Heart right ventricle (tissue), 16 donors: ENCODE measurements at regions not wholly inside any gene's neighbourhood (a gene's known extent, or its start where the extent isn't known, plus 50 kb on each side); places are given as distances from the start of the nearest gene placed in this dataset.
A peak's percentile ranks its signal among the peaks of the same experiment; 100 is the strongest.

ENCODE experiments used
- ATAC-seq, 8 donors: fragments of 200-7000 bp; cut with Tn5 transposase; one replicate each; pipeline ENCODE4 v1.9.1; 2020; ENCODE audit warnings: mild to moderate bottlenecking in 8 of 8, moderate library complexity in 8 of 8, moderate number of reproducible peaks in 1 of 8
- DNase-seq, 2 donors: peaks; one replicate each; pipeline ENCODE4 v3.0.0-alpha.2; 2020
- H3K27ac ChIP-seq, 10 donors: fragments of 200-600 bp; sonication (generic) in 2 of 10; one replicate each; pipeline versions ENCODE4 v1.5.0 to v1.8.0; 2020 to 2022; ENCODE audit warnings: mild to moderate bottlenecking in 3 of 10
- H3K27me3 ChIP-seq, 7 donors: fragments of 200-600 bp; one replicate each; pipeline ENCODE4 v1.8.0; 2021 to 2022; ENCODE audit warnings: mild to moderate bottlenecking in 2 of 7
- H3K36me3 ChIP-seq, 9 donors: fragments of 200-600 bp; sonication (generic) in 1 of 9; one replicate each; pipeline versions ENCODE4 v1.5.0 to v1.8.0; 2020 to 2022; ENCODE audit warnings: mild to moderate bottlenecking in 2 of 9
- H3K4me1 ChIP-seq, 9 donors: fragments of 200-600 bp; sonication (generic) in 1 of 9; one replicate each; pipeline versions ENCODE4 v1.5.0 to v1.8.0; 2020 to 2022; ENCODE audit warnings: mild to moderate bottlenecking in 4 of 9
- H3K4me3 ChIP-seq, 10 donors: fragments of 200-600 bp; sonication (generic) in 2 of 10; one replicate each; pipeline versions ENCODE4 v1.5.0 to v1.8.0; 2020 to 2022; ENCODE audit warnings: mild to moderate bottlenecking in 7 of 10, moderate library complexity in 2 of 10
- H3K9me3 ChIP-seq, 11 donors: fragments of 200-600 bp in 10 of 11; sonication (generic) in 2 of 11; one replicate each; pipeline versions ENCODE4 v1.5.0 to v1.8.0; 2013 to 2022; ENCODE audit warnings: mild to moderate bottlenecking in 2 of 11, control low read depth in 1 of 11, moderate library complexity in 1 of 11
- WGBS, 2 donors: extraction: QIAGEN DNeasy Blood & Tissue Kit; methylation state at CpG; one replicate each; pipeline ENCODE4 v1.1.7; 2013; ENCODE audit warnings: inconsistent platforms in 1 of 2; 5-methylcytosine and 5-hydroxymethylcytosine counted together
- intact Hi-C, 10 donors: fragments of 100-400 bp; cut with DNase I; formaldehyde crosslinking; loops; one replicate each; pipeline versions ENCODE4 v1.11.1 to v1.14.2; 2022
- TF ChIP-seq, protein P1 (sequence below), 9 donors: fragments of 200-600 bp; sonication (generic) in 2 of 9; IDR thresholded peaks; one replicate each; pipeline versions ENCODE4 v1.5.0 to v1.8.0; 2021 to 2022; ENCODE audit warnings: antibody characterized with exemption in 9 of 9, mild to moderate bottlenecking in 5 of 9, moderate library complexity in 1 of 9
- donor health status: Arrhythmogenic right ventricular cardiomyopathy.
- donor health status: ischemic (EF 13 %, LVEDD 7.1; RV severe dilation, severe dysfunction).
- donor health status: healthy with polysubstance abuse.
- donor health status: DM: no; HTN: yes; CAD: no.
- donor health status: DM: no; HTN: no; CAD: no.
- donor health status: ischemic (EF 25% LVEDD 6.9; RV normal size, moderate dysfunction).
- donor health status: ischemic (EF 25% LVEDD 5.7; RV mildly dilated, moderate dysfunction).
- donor health status: healthy.
- donor health status: DM: yes; HTN: yes; CAD: no.
- donor health status: Ischemic cardiomyopathy.
- donor health status: ischemic (EF 35%, LVEDD 5.7; RV mildly dilated, moderate dysfunction).
- donor health status: nonischemic (EF 11% LVEDD 7.7; RV severe dilation, severe dysfunction).
- donor health status: DM: yes; HTN: yes; CAD: no.
- donor health status: PGD.
- donor health status: ischemic (EF 29% LVEDD 5.4; RV normal size, mild dysfunction).
- donor health status: nonischemic (EF 23%, LVEDD 6.1; RV moderate dilation, normal function).

DNA sequence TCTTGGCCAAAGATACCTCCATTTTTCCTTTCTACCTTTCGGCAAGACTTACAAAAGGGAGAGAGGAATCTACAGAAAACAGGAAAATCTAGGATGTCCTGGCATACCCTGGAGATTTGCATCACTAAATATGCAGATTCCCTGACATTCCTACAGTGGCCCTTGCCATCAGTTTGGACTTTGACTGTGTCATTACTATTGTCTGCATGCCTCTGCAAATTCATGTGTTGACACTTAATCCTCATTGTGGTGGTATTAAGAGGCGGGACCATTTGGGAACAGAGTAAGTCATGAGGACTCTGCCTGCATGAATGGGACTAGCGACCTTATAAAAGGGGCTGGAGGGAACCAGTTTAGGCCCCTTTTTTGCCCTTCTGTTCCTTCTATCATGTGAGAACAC lies 50.5 kb upstream of the DTNBP1 start:
- Histone ChIP-seq H3K4me1 (peaks cover 0 to 10% (median 0%) of the 10 kb centered on the region in 9 donors), H3K36me3 (no peaks in the 10 kb centered on the region), H3K27me3 (no peaks in the 10 kb centered on the region), H3K9me3 (peaks cover 0 to 11% (median 0%) of the 10 kb centered on the region in 11 donors), H3K4me3 (no peak overlapping the region), H3K27ac (no peak overlapping the region)
- WGBS, 2 donors, result 78 to 84% methylated on average over 3 of the region's 3 CpGs
- intact Hi-C loops, result no loop called here
- TF ChIP-seq, protein P1, sequence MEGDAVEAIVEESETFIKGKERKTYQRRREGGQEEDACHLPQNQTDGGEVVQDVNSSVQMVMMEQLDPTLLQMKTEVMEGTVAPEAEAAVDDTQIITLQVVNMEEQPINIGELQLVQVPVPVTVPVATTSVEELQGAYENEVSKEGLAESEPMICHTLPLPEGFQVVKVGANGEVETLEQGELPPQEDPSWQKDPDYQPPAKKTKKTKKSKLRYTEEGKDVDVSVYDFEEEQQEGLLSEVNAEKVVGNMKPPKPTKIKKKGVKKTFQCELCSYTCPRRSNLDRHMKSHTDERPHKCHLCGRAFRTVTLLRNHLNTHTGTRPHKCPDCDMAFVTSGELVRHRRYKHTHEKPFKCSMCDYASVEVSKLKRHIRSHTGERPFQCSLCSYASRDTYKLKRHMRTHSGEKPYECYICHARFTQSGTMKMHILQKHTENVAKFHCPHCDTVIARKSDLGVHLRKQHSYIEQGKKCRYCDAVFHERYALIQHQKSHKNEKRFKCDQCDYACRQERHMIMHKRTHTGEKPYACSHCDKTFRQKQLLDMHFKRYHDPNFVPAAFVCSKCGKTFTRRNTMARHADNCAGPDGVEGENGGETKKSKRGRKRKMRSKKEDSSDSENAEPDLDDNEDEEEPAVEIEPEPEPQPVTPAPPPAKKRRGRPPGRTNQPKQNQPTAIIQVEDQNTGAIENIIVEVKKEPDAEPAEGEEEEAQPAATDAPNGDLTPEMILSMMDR (IDR thresholded peaks at IDR 0.05), result no peak
- ATAC-seq (no peak), DNase-seq (no peak)

DNA sequence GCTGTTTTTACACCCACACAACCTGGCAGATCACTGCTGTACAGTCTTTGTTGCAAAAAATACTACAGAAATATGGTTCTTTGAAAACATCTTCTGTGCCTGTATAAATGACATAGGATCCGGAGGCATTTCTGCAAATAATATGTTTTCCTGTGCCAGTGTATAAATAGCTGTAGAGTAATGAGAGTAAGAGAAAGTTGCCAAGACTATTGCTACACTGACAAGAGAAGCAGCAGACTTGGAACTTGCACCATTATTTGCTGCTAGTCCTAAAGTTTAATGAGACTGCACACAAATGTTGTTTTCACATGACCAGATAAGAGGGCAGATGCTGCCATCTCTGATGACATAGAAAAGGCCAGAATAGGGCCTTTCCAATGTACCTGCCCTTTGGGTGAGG lies 50.0 kb upstream of the DTNBP1 start:
- intact Hi-C loops, result no loop called here
- Histone ChIP-seq H3K27me3 (no peaks in the 10 kb centered on the region), H3K36me3 (no peaks in the 10 kb centered on the region), H3K27ac (no peak overlapping the region), H3K4me1 (peaks cover 0 to 10% (median 0%) of the 10 kb centered on the region in 9 donors), H3K4me3 (no peak overlapping the region), H3K9me3 (peaks cover 0 to 11% (median 0%) of the 10 kb centered on the region in 11 donors)
- ATAC-seq, result peak in 2 of 8 donors; percentile 63 to 77
- 23 to 25% methylated on average over 1 of the region's 1 CpG for WGBS, 2 donors
- TF ChIP-seq, protein P1 (IDR thresholded peaks at IDR 0.05), result no peak
- no peak for DNase-seq
